GM18498 (cell line): ENCODE measurements at regions not wholly inside any gene's neighbourhood (a gene's known extent, or its start where the extent isn't known, plus 50 kb on each side); places are given as distances from the start of the nearest gene placed in this dataset.

Experiments used
- ATAC-seq: cut with Tn5 transposase; IDR thresholded peaks from one replicate; pipeline ENCODE4 v1.9.1; 2021; ENCODE audit warnings: mild to moderate bottlenecking, moderate library complexity; ENCODE audit not compliant: unreplicated experiment

DNA sequence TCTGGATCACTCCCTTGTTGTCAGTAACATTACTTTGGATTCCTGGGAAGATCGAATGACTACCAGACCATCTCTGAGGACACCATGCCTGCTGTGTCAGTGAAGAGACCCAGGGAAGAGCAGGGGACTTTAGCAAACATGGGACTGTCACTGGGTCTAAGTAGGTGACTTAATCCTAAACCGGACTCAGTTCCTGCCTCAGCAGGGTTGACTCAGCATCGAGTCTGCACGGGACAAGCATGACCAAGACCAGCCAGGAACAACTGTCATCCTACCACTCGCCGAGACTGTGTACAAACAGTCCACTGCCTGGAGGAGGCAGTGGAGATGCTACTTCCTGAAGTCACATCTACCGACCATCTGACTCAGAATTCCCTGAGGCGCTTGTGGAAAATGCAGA is 53.2 kb upstream of the RAB4A start:
- no peak for ATAC-seq

GRCh38 chr1:229218612-229219025 is 52.3 kb upstream of the RAB4A start:
- no peak for ATAC-seq

DNA sequence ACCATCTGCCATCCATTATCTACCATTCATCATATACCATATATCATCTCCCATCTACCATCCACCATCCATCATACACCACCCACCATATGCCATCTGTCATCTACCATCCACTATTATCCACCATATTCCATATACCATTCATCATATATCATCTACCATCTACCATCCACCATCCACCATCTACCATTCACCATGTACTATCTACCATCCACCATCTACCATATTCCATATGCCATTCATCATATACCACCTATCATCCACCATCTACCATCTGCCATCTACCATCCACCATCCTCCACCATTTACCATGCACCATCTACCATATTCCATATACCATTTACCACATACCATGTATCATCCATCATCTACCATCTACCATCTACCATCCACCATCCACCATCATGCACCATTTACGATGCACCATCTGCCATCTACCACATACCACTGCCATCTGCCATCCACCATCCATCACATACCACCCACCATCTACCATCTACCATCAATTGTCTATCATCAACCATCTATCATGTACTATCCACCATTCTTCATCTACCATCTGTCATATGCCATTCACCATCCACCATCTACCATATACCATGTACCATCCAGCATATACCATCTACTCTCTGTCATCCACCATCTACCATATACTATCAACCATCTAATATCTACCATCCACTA is 50.6 kb upstream of the RAB4A start:
- ATAC-seq, result no peak

DNA sequence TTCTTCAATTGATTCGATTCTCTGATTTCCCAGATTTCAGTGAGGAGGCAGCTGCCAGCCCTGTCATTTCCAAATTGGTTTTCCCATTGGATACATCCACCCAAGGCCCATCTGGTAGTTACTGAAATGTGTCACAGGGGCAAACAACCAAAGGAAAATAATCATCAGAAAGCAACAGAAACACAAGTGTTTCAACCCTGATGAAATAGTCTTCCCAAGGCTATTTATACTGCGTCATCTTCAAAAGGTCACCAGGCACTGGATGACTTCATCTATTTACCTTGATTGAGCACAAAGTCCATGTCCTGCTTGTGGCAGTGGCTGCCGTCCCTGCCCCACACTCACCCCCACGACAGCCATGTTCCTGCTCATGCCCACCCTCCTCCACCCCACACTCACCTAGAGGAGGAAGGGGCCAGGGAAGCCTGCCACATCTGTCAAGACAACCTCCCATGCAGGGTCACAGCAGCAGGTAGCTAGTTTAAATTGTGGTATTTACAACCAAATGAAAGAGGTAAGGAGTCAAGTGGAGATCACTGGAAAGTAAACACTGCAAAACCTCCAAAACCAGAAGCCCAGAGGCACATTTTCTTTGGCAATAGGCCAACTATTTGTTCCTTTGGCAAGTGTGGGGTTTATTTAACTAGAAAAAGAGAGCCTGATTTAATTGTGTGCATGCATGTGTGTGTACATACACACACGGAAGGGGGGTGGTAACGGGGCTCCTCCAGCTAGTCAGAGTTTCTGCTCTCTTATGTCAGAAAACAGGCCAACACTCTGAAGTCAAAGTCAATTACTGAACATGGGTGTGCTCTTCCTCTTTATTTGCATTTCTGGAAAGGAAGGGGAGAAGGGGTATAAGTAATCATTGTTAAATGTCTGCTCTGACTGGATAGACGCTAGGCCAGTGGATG is 49.5 kb upstream of the RAB4A start:
- ATAC-seq, result no peak
